ENCODE measurements at regions not wholly inside any gene's neighbourhood (a gene's known extent, or its start where the extent isn't known, plus 50 kb on each side); places are given as distances from the start of the nearest gene placed in this dataset.

GRCh38 chr10:6756716-6757115 lies 176.6 kb upstream of the PRKCQ start:
- DNase-seq: no peak

- no peak for DNase-seq
Measured at GRCh38 chr10:6755781-6756460, 175.8 kb upstream of the PRKCQ start.

- DNase-seq: no peak
Measured at GRCh38 chr10:6753644-6754043, 173.6 kb upstream of the PRKCQ start.

- DNase-seq: no peak
Measured at GRCh38 chr10:6751363-6751762, 171.3 kb upstream of the PRKCQ start.

GRCh38 chr10:6748981-6749635 lies 169.0 kb upstream of the PRKCQ start:
- DNase-seq: no peak

- DNase-seq: no peak
Measured at GRCh38 chr10:6748029-6748428, 168.0 kb upstream of the PRKCQ start.

- DNase-seq: no peak
Measured at GRCh38 chr10:6746782-6747181, 166.7 kb upstream of the PRKCQ start.

GRCh38 chr10:6743291-6743849 lies 163.3 kb upstream of the PRKCQ start:
- no peak for DNase-seq

GRCh38 chr10:6741541-6741941 lies 161.5 kb upstream of the PRKCQ start:
- no peak for DNase-seq

- no peak for DNase-seq
Measured at GRCh38 chr10:6739530-6740174, 159.6 kb upstream of the PRKCQ start.

GRCh38 chr10:6738112-6738768 lies 158.2 kb upstream of the PRKCQ start:
- DNase-seq: no peak

GRCh38 chr10:6737758-6738111 lies 157.7 kb upstream of the PRKCQ start:
- no peak for DNase-seq

- DNase-seq: no peak
Measured at GRCh38 chr10:6737080-6737641, 157.1 kb upstream of the PRKCQ start.

GRCh38 chr10:6734286-6734685 lies 154.2 kb upstream of the PRKCQ start:
- DNase-seq: no peak

GRCh38 chr10:6729861-6730344 lies 149.8 kb upstream of the PRKCQ start:
- no peak for DNase-seq

GRCh38 chr10:6729071-6729774 lies 149.1 kb upstream of the PRKCQ start:
- no peak for DNase-seq

GRCh38 chr10:6726924-6727323 lies 146.8 kb upstream of the PRKCQ start:
- DNase-seq: no peak

GRCh38 chr10:6722616-6723004 lies 142.5 kb upstream of the PRKCQ start:
- DNase-seq: no peak

GRCh38 chr10:6721964-6722615 lies 142.0 kb upstream of the PRKCQ start:
- no peak for DNase-seq

GRCh38 chr10:6721480-6721879 lies 141.4 kb upstream of the PRKCQ start:
- DNase-seq: no peak

- no peak for DNase-seq
Measured at GRCh38 chr10:6719561-6719960, 139.5 kb upstream of the PRKCQ start.

GRCh38 chr10:6718550-6718949 lies 138.5 kb upstream of the PRKCQ start:
- DNase-seq: no peak
